K562 (cell line): ENCODE measurements at regions not wholly inside any gene's neighbourhood (a gene's known extent, or its start where the extent isn't known, plus 50 kb on each side); places are given as distances from the start of the nearest gene placed in this dataset.

ENCODE experiments used
- ATAC-seq: fragments of 200-7000 bp; cut with Tn5 transposase; 3 replicates; pipeline ENCODE4 v1.9.1; 2020; ENCODE audit warnings: moderate library complexity
- BruUV-seq: library from RNA; stranded (reverse); fragments of 400-500 nt; replicated peaks from 2 replicates; lab custom pipeline; 2021; lab: Mats Ljungman, UMichigan
- CTCF ChIA-PET: fragments of 300-600 bp; formaldehyde crosslinking; extraction: SDS; loops from one replicate; lab custom pipeline; 2021; ENCODE audit warnings: low intra/inter-chr PET ratio; lab: Yijun Ruan, JAX
- POLR2A ChIA-PET: fragments of 300-600, 350-650 bp; sonication (Branson Sonifier 250); formaldehyde crosslinking; extraction: SDS; loops from one replicate; lab custom pipeline; 2021; ENCODE audit warnings: antibody characterized with exemption, inconsistent platforms; lab: Yijun Ruan, JAX
- DNase-seq, 4 experiments: peaks; one replicate each; pipeline versions ENCODE4 v3.0.0 to v3.0.0-alpha.2; 2011 to 2018; ENCODE audit warnings: low spot score in 3 of 4, mixed read lengths in 3 of 4; ENCODE audit errors: extremely low read depth in 1 of 4
- FAIRE-seq: peaks from 2 replicates; lab custom pipeline; 2011; peaks lifted over from hg19 to GRCh38; lab: Jason Lieb, UNC
- H2AFZ ChIP-seq: 2 replicates; pipeline ENCODE4 v1.6.0; 2011; ENCODE audit warnings: low read depth, low read length, control low read depth, inconsistent platforms
- H3K27ac ChIP-seq: fragments of 200-600 bp; 3 replicates; pipeline ENCODE4 v1.8.0; 2011; ENCODE audit warnings: low read depth, mild to moderate bottlenecking, control low read depth, inconsistent platforms, low read length, moderate library complexity, mixed read lengths; ENCODE audit errors: extremely low read depth
- H3K27me3 ChIP-seq, 2 experiments: fragments of 300-600 bp in 1 of 2; 2 replicates in 1 of 2; 3 replicates in 1 of 2; pipeline versions ENCODE4 v1.6.0 to v1.8.0; 2011; ENCODE audit warnings: inconsistent platforms in 2 of 2, low read length in 2 of 2, mild to moderate bottlenecking in 1 of 2, mixed read lengths in 1 of 2, moderate library complexity in 1 of 2; ENCODE audit not compliant: control insufficient read depth in 2 of 2, insufficient read depth in 2 of 2
- H3K36me3 ChIP-seq: fragments of 300-600 bp; 3 replicates; pipeline ENCODE4 v1.8.0; 2011; ENCODE audit warnings: mild to moderate bottlenecking, low read length, inconsistent platforms; ENCODE audit not compliant: control insufficient read depth, insufficient read depth
- H3K4me1 ChIP-seq, 2 experiments: fragments of 200-600 bp in 1 of 2; replicated peaks in 1 of 2; 2 replicates in 1 of 2; 3 replicates in 1 of 2; pipeline versions ENCODE4 v1.5.1 to v1.8.0; 2011; ENCODE audit warnings: inconsistent platforms in 2 of 2, low read length in 2 of 2, mild to moderate bottlenecking in 1 of 2, mixed read lengths in 1 of 2, moderate library complexity in 1 of 2; ENCODE audit not compliant: control insufficient read depth in 2 of 2, insufficient read depth in 2 of 2
- H3K4me2 ChIP-seq: 2 replicates; pipeline ENCODE4 v1.6.1; 2011; ENCODE audit warnings: low read length, control low read depth, inconsistent platforms, mixed read lengths; ENCODE audit not compliant: insufficient read depth
- H3K4me3 ChIP-seq: fragments of 200-600 bp; sonication (generic), shearing (Covaris generic); 2 replicates; pipeline ENCODE4 v1.5.1; 2016; ENCODE audit warnings: control low read depth, inconsistent platforms
- H3K79me2 ChIP-seq: fragments of 200-600 bp; 3 replicates; pipeline ENCODE4 v1.8.0; 2011; ENCODE audit warnings: low read length, inconsistent platforms; ENCODE audit not compliant: control insufficient read depth, insufficient read depth
- H3K9ac ChIP-seq, 2 experiments: 2 replicates each; pipeline versions ENCODE4 v1.6.0 to v1.6.1; 2011; ENCODE audit warnings: low read depth in 2 of 2, low read length in 2 of 2, control low read depth in 1 of 2, inconsistent platforms in 1 of 2, mild to moderate bottlenecking in 1 of 2, mixed read lengths in 1 of 2; ENCODE audit not compliant: insufficient read depth in 1 of 2
- H3K9me1 ChIP-seq: one replicate; pipeline ENCODE4 v1.6.0; 2011; ENCODE audit warnings: inconsistent platforms, mild to moderate bottlenecking, low read length, moderate library complexity; ENCODE audit not compliant: control insufficient read depth, insufficient read depth
- H3K9me3 ChIP-seq: replicated peaks from 2 replicates; pipeline ENCODE4 v1.5.1; 2011; ENCODE audit warnings: low read depth, low read length, inconsistent platforms; ENCODE audit not compliant: control insufficient read depth, insufficient read depth
- H4K20me1 ChIP-seq: replicated peaks from 2 replicates; pipeline ENCODE4 v1.6.1; 2011; ENCODE audit warnings: low read length, inconsistent platforms, mixed read lengths; ENCODE audit not compliant: control insufficient read depth, insufficient read depth
- EP400 ChIP-seq: fragments of 450-650 bp; IDR thresholded peaks from 2 replicates; pipeline ENCODE4 v1.6.1; 2017; ENCODE audit warnings: antibody characterized with exemption, mild to moderate bottlenecking, moderate library complexity
- HEY1 ChIP-seq: fragments of 250-450 bp; sonication (Bioruptor Pico); IDR thresholded peaks from 2 replicates; pipeline ENCODE4 v1.5.0; 2020; ENCODE audit warnings: mild to moderate bottlenecking, moderate library complexity, borderline replicate concordance
- LARP7 ChIP-seq: fragments of 450-650 bp; IDR thresholded peaks from 2 replicates; pipeline ENCODE4 v1.6.1; 2016
- MTA1 ChIP-seq: fragments of 450-650 bp; IDR thresholded peaks from 2 replicates; pipeline ENCODE4 v1.6.1; 2017; ENCODE audit warnings: borderline replicate concordance
- MYBL2 ChIP-seq, 2 experiments: fragments of 450-650 bp in 1 of 2; sonication (generic) in 1 of 2; formaldehyde crosslinking in 1 of 2; IDR thresholded peaks; 2 replicates each; pipeline versions ENCODE4 v1.6.1 to v1.8.1; 2017 to 2022; ENCODE audit warnings: borderline replicate concordance in 1 of 2, inconsistent platforms in 1 of 2, low read depth in 1 of 2, mild to moderate bottlenecking in 1 of 2, missing genetic modification reagents in 1 of 2, moderate library complexity in 1 of 2
- NFIX ChIP-seq: fragments of 250-450 bp; sonication (Bioruptor Pico); IDR thresholded peaks from 2 replicates; pipeline ENCODE4 v1.4.0; 2020; ENCODE audit warnings: low read depth, mild to moderate bottlenecking, moderate library complexity
- POLR2G ChIP-seq: fragments of 200-400 bp; formaldehyde crosslinking; IDR thresholded peaks from 2 replicates; pipeline ENCODE4 v1.6.1; 2017; ENCODE audit warnings: low read depth, mild to moderate bottlenecking, antibody characterized with exemption, low read length, moderate library complexity
- SMARCB1 ChIP-seq: IDR thresholded peaks from 2 replicates; pipeline ENCODE4 v1.6.1; 2011; ENCODE audit warnings: improper control_type of control experiment, low read depth; ENCODE audit not compliant: insufficient read length
- ZBTB11 ChIP-seq, 3 experiments: fragments of 200-800 bp in 1 of 3; fragments of 250-450 bp in 1 of 3; fragments of 450-650 bp in 1 of 3; sonication (Bioruptor Pico) in 1 of 3; sonication (Bioruptor generic) in 1 of 3; formaldehyde crosslinking in 1 of 3; IDR thresholded peaks; 2 replicates each; pipeline versions ENCODE4 v1.6.1 to v1.8.0; 2016 to 2022; ENCODE audit warnings: mild to moderate bottlenecking in 2 of 3, missing genetic modification characterization in 2 of 3, missing compliant biosample characterization in 1 of 3, moderate library complexity in 1 of 3
- ZEB2 ChIP-seq: fragments of 450-650 bp; IDR thresholded peaks from 2 replicates; pipeline ENCODE4 v1.6.1; 2016
- ZNF121 ChIP-seq: sonication (generic); formaldehyde crosslinking; conservative IDR thresholded peaks from 2 replicates; pipeline ENCODE4 v1.8.0; 2022; ENCODE audit warnings: missing genetic modification reagents
- ZNF717 ChIP-seq: fragments of 250-450 bp; sonication (Bioruptor Pico); IDR thresholded peaks from 2 replicates; pipeline ENCODE4 v1.5.0; 2021
- WGBS: fragments of 100-300 bp; shearing (Covaris generic); methylation state at CpG from one replicate; pipeline ENCODE4 v1.1.6; 2016; ENCODE audit warnings: low coverage, mixed read lengths; ENCODE audit not compliant: insufficient coverage; ENCODE audit errors: missing lambda C conversion rate; 5-methylcytosine and 5-hydroxymethylcytosine counted together
- in situ Hi-C: fragments of 300-500 bp; cut with MboI; formaldehyde crosslinking; loops from 4 replicates; pipeline ENCODE4 v1.15.0; 2018; ENCODE audit warnings: inconsistent platforms, mixed read lengths
- intact Hi-C: fragments of 100-400 bp; cut with micrococcal nuclease; formaldehyde crosslinking; loops from 2 replicates; pipeline ENCODE4 v1.14.2; 2022

GRCh38 chr5:26498972-26499371 lies 539.4 kb downstream of the CDH9 start:
- Histone ChIP-seq H3K4me2 (no peak overlapping the region), H3K27ac (no peak overlapping the region), H2AFZ (no peak overlapping the region), H4K20me1 (no peaks in the 10 kb centered on the region), H3K27me3 (no peaks in the 10 kb centered on the region), H3K4me1 (no peaks in the 10 kb centered on the region), H3K79me2 (no peaks in the 10 kb centered on the region), H3K9me1 (no peaks in the 10 kb centered on the region), H3K36me3 (no peaks in the 10 kb centered on the region), H3K4me3 (no peak overlapping the region), H3K9ac (no peak overlapping the region), H3K9me3 (no peaks in the 10 kb centered on the region)
- ChIA-PET CTCF (no interaction called here), POLR2A (no interaction called here)
- in situ Hi-C loops (no loop called here), intact Hi-C loops (no loop called here)
- BruUV-seq = no TSS peak
- FAIRE-seq (no peak), ATAC-seq (no peak), DNase-seq (no peak)
- no peak for TF ChIP-seq HEY1
- TF ChIP-seq ZBTB11 (CRISPR knock-in tag; IDR thresholded peaks at IDR 0.05) = no peak
- TF ChIP-seq ZNF121 = no peak
- no peak for TF ChIP-seq NFIX (CRISPR knock-in tag)
- TF ChIP-seq MYBL2 (IDR thresholded peaks at IDR 0.05; ENCODE audit: low read depth) = no peak
- TF ChIP-seq MYBL2 (CRISPR knock-in tag; IDR thresholded peaks at IDR 0.05; ENCODE audit: borderline replicate concordance) = no peak
- TF ChIP-seq ZEB2 = no peak
- no peak for TF ChIP-seq LARP7
- no peak for TF ChIP-seq ZNF717 (CRISPR knock-in tag)
- TF ChIP-seq POLR2G = no peak
- no peak for TF ChIP-seq SMARCB1
- TF ChIP-seq EP400 = no peak
- TF ChIP-seq MTA1 = no peak
- 1% methylated on average over 5 of the region's 5 CpGs for WGBS
